ENCODE measurements at regions not wholly inside any gene's neighbourhood (a gene's known extent, or its start where the extent isn't known, plus 50 kb on each side); places are given as distances from the start of the nearest gene placed in this dataset.

- peak; percentile 80; the same call in 1 of the 2 replicates for TF ChIP-seq HOMEZ (CRISPR knock-in tag; IDR thresholded peaks at IDR 0.05; ENCODE audit: low read depth)
- no peak for TF ChIP-seq ZNF207 (IDR thresholded peaks at IDR 0.05; ENCODE audit: borderline replicate concordance)
- TF ChIP-seq MEIS1 (CRISPR knock-in tag; IDR thresholded peaks at IDR 0.05; ENCODE audit: borderline replicate concordance), result no peak
- no peak for TF ChIP-seq JDP2 (CRISPR knock-in tag; IDR thresholded peaks at IDR 0.05; ENCODE audit: borderline replicate concordance)
- no peak for TF ChIP-seq ZBTB7A (CRISPR knock-in tag; IDR thresholded peaks at IDR 0.05)
- TF ChIP-seq HNF4A (CRISPR knock-in tag; IDR thresholded peaks at IDR 0.05), result peak; percentile 95
- TF ChIP-seq RBFOX2 (IDR thresholded peaks at IDR 0.05; ENCODE audit: low read depth, low read length), result no peak
- peak; percentile 63; the same call in 1 of the 2 replicates for TF ChIP-seq PPARG (CRISPR knock-in tag; conservative IDR thresholded peaks at IDR 0.05)
- TF ChIP-seq FOXP4 (CRISPR knock-in tag; IDR thresholded peaks at IDR 0.05), result peak; percentile 90
- TF ChIP-seq USF2 (IDR thresholded peaks at IDR 0.05; ENCODE audit: low read depth, low read length), result no peak
- TF ChIP-seq USF2 (CRISPR knock-in tag; IDR thresholded peaks at IDR 0.05; ENCODE audit: borderline replicate concordance), result no peak
- TF ChIP-seq SOX13 (IDR thresholded peaks at IDR 0.05), result peak; percentile 18; the same call in 1 of the 2 replicates
- peak in 1 of 2 experiments; percentile 87; a peak in 2 of 4 replicates for TF ChIP-seq SOX13 (CRISPR knock-in tag; conservative IDR thresholded peaks at IDR 0.05 in 1 of 2, IDR thresholded peaks at IDR 0.05 in 1 of 2)
- no peak for TF ChIP-seq ZNF343 (CRISPR knock-in tag; IDR thresholded peaks at IDR 0.05)
- peak; percentile 44; the same call in 1 of the 2 replicates for TF ChIP-seq KDM6A (CRISPR knock-in tag; IDR thresholded peaks at IDR 0.05; ENCODE audit: low read depth)
- peak; percentile 65; the same call in 1 of the 2 replicates for TF ChIP-seq FOXO1 (CRISPR knock-in tag; IDR thresholded peaks at IDR 0.05)
- no peak for TF ChIP-seq NPAS2 (CRISPR knock-in tag; IDR thresholded peaks at IDR 0.05; ENCODE audit: borderline replicate concordance)
- no peak for TF ChIP-seq NONO (IDR thresholded peaks at IDR 0.05)
- peak; percentile 52; the same call in 1 of the 2 replicates for TF ChIP-seq NONO (CRISPR knock-in tag; conservative IDR thresholded peaks at IDR 0.05)
- 0 out of 2 replicates have a peak, but pooled peaks have one; percentile 62 for TF ChIP-seq ZNF614 (CRISPR knock-in tag; IDR thresholded peaks at IDR 0.05; ENCODE audit: borderline replicate concordance)
- TF ChIP-seq FOXA3 (CRISPR knock-in tag; IDR thresholded peaks at IDR 0.05), result peak; percentile 82
- TF ChIP-seq ZNF12 (CRISPR knock-in tag; IDR thresholded peaks at IDR 0.05), result peak; percentile 29; the same call in 1 of the 2 replicates
- no peak for TF ChIP-seq ZNF674 (CRISPR knock-in tag; IDR thresholded peaks at IDR 0.05; ENCODE audit: low read depth)
- TF ChIP-seq ESRRA (CRISPR knock-in tag; IDR thresholded peaks at IDR 0.05; ENCODE audit: low read depth), result no peak
- peak; percentile 22; the same call in 1 of the 2 replicates for TF ChIP-seq ATF7 (IDR thresholded peaks at IDR 0.05)
- TF ChIP-seq ATF7 (CRISPR knock-in tag; IDR thresholded peaks at IDR 0.05), result no peak
These were observed 522.9 kb downstream of the REEP3 start (continued) for GRCh38 chr10:64044098-64044497.

All from HepG2 (cell line).